Trophoblast cell (in vitro differentiated cells and primary cell): ENCODE measurements at regions not wholly inside any gene's neighbourhood (a gene's known extent, or its start where the extent isn't known, plus 50 kb on each side); places are given as distances from the start of the nearest gene placed in this dataset.
"Not testable (repeated sequence)": the region's sequence is repeated elsewhere in the genome, so short reads cannot be mapped to it uniquely, and the experiment has no call there.

Experiments used
- DNase-seq, 2 donors: peaks; one replicate each; pipeline ENCODE4 v3.0.0-alpha.2; 2016
- H2AFZ ChIP-seq: 2 replicates; pipeline ENCODE4 v1.6.1; 2013; ENCODE audit warnings: low read length, moderate library complexity, mild to moderate bottlenecking; ENCODE audit not compliant: insufficient read depth, poor library complexity
- H2AK5ac ChIP-seq: 2 replicates; pipeline ENCODE4 v1.6.1; 2013; ENCODE audit warnings: mild to moderate bottlenecking, low read length
- H2BK120ac ChIP-seq: 2 replicates; pipeline ENCODE4 v1.6.1; 2013; ENCODE audit warnings: low read length, mild to moderate bottlenecking, moderate library complexity; ENCODE audit not compliant: insufficient read depth, poor library complexity
- H2BK12ac ChIP-seq: 2 replicates; pipeline ENCODE4 v1.6.1; 2013; ENCODE audit warnings: mild to moderate bottlenecking, low read length, moderate library complexity
- H2BK5ac ChIP-seq: 2 replicates; pipeline ENCODE4 v1.6.1; 2013; ENCODE audit warnings: low read length, low read depth, moderate library complexity, mild to moderate bottlenecking; ENCODE audit not compliant: poor library complexity
- H3K14ac ChIP-seq: 2 replicates; pipeline ENCODE4 v1.6.1; 2013; ENCODE audit warnings: mild to moderate bottlenecking, low read length
- H3K18ac ChIP-seq: 2 replicates; pipeline ENCODE4 v1.6.1; 2013; ENCODE audit warnings: mild to moderate bottlenecking, low read length
- H3K23ac ChIP-seq: 2 replicates; pipeline ENCODE4 v1.6.1; 2013; ENCODE audit warnings: low read length
- H3K27ac ChIP-seq: 2 replicates; pipeline ENCODE4 v1.5.1; 2013; ENCODE audit warnings: low read depth, mild to moderate bottlenecking, inconsistent platforms, low read length, moderate library complexity
- H3K27me3 ChIP-seq: 2 replicates; pipeline ENCODE4 v1.6.1; 2013; ENCODE audit warnings: inconsistent platforms, mild to moderate bottlenecking, low read length, moderate library complexity; ENCODE audit not compliant: insufficient read depth
- H3K36me3 ChIP-seq, 2 experiments: 1 replicate in 1 of 2; 2 replicates in 1 of 2; pipeline ENCODE4 v1.6.1; 2013; ENCODE audit warnings: low read length in 2 of 2, mild to moderate bottlenecking in 2 of 2, moderate library complexity in 1 of 2; ENCODE audit not compliant: insufficient read depth in 2 of 2, control insufficient read depth in 1 of 2
- H3K4ac ChIP-seq: 2 replicates; pipeline ENCODE4 v1.6.1; 2013; ENCODE audit warnings: low read depth, mild to moderate bottlenecking, low read length, moderate library complexity
- H3K4me1 ChIP-seq, 2 experiments: 1 replicate in 1 of 2; 2 replicates in 1 of 2; pipeline ENCODE4 v1.6.1; 2013; ENCODE audit warnings: low read length in 2 of 2, mild to moderate bottlenecking in 2 of 2, moderate library complexity in 1 of 2; ENCODE audit not compliant: insufficient read depth in 2 of 2, control insufficient read depth in 1 of 2
- H3K4me2 ChIP-seq: 2 replicates; pipeline ENCODE4 v1.6.1; 2013; ENCODE audit warnings: inconsistent platforms, mild to moderate bottlenecking, low read length, moderate library complexity
- H3K4me3 ChIP-seq: 2 replicates; pipeline ENCODE4 v1.5.1; 2013; ENCODE audit warnings: mild to moderate bottlenecking, low read depth, low read length, inconsistent platforms
- H3K79me1 ChIP-seq: one replicate; pipeline ENCODE4 v1.6.1; 2013; ENCODE audit warnings: low read length
- H3K79me2 ChIP-seq: 2 replicates; pipeline ENCODE4 v1.6.1; 2013; ENCODE audit warnings: low read length, mild to moderate bottlenecking; ENCODE audit not compliant: control insufficient read depth, insufficient read depth, poor library complexity
- H3K9ac ChIP-seq: 2 replicates; pipeline ENCODE4 v1.6.1; 2013; ENCODE audit warnings: mild to moderate bottlenecking, low read length
- H3K9me3 ChIP-seq: 2 replicates; pipeline ENCODE4 v1.6.1; 2013; ENCODE audit warnings: low read depth, mild to moderate bottlenecking, control low read depth, inconsistent platforms, low read length; ENCODE audit not compliant: insufficient read depth
- H4K12ac ChIP-seq: 2 replicates; pipeline ENCODE4 v1.6.1; 2013; ENCODE audit warnings: low read depth, mild to moderate bottlenecking, low read length, moderate library complexity
- H4K8ac ChIP-seq: 2 replicates; pipeline ENCODE4 v1.6.1; 2013; ENCODE audit warnings: low read depth, mild to moderate bottlenecking, low read length, moderate library complexity
- H4K91ac ChIP-seq: one replicate; pipeline ENCODE4 v1.6.1; 2013; ENCODE audit warnings: low read depth, mild to moderate bottlenecking, low read length, moderate library complexity
- WGBS: extraction: QIAGEN DNeasy Blood & Tissue Kit; methylation state at CpG from one replicate; pipeline ENCODE4 v1.1.7; 2013; ENCODE audit warnings: missing lambda C conversion rate; ENCODE audit not compliant: insufficient read length, insufficient coverage; ENCODE audit errors: extremely low coverage; 5-methylcytosine and 5-hydroxymethylcytosine counted together

DNA sequence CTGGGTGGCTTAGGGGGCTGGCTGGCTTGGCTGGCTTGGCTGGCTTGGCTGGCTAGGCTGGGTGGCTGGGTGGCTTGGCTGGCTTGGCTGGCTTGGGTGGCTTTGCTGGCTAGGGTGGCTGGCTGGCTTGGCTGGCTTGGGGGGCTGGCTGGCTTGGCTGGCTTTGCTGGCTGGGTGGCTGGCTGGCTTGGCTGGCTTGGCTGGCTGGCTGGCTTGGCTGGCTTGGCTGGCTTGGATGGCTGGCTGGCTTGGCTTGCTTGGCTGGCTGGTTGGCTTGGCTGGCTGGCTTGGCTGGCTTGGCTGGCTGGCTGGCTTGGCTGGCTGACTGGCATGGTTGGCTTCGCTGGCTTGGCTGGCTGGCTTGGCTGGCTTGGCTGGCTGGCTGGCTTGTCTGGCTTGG is 439.4 kb downstream of the GOLGA6L6 start:
- H2BK120ac ChIP-seq, H3K4me1 ChIP-seq, H3K4me2 ChIP-seq, H3K14ac ChIP-seq, H3K4me3 ChIP-seq, H3K27me3 ChIP-seq, H2BK5ac ChIP-seq, H4K8ac ChIP-seq, H2BK12ac ChIP-seq, H4K12ac ChIP-seq, H2AK5ac ChIP-seq, H3K27ac ChIP-seq, H3K9ac ChIP-seq, H3K79me2 ChIP-seq, H3K79me1 ChIP-seq, H3K23ac ChIP-seq, H4K91ac ChIP-seq, H3K36me3 ChIP-seq, H3K18ac ChIP-seq, H2AFZ ChIP-seq, H3K4ac ChIP-seq, DNase-seq: not testable (repeated sequence)
- WGBS, result no CpG with 5 or more reads among the region's 1 CpG
- peaks cover 13% of the 10 kb centered on the region for H3K9me3 ChIP-seq

DNA sequence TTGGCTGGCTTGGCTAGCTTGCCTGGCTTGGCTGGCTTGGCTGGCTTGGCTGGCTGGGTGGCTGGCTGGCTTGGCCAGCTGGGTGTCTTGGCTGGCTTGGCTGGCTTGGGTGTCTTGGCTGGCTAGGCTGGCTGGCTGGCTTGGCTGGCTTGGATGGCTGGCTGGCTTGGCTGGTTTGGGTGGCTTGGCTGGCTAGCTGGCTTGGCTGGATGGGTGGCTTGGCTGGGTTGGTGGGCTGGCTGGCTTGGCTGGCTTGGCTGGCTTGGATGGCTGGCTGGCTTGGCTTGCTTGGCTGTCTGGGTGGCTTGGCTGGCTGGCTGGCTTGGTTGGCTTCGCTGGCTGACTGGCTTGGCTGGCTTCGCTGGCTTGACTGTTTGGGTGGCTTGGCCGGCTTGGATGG is 440.3 kb downstream of the GOLGA6L6 start:
- not testable (repeated sequence) for H3K4me1 ChIP-seq, H3K23ac ChIP-seq, H3K18ac ChIP-seq, H3K27me3 ChIP-seq, H3K14ac ChIP-seq, H2AFZ ChIP-seq, H2BK12ac ChIP-seq, H3K79me2 ChIP-seq, H3K4ac ChIP-seq, H2BK120ac ChIP-seq, H3K4me2 ChIP-seq, H2BK5ac ChIP-seq, DNase-seq, H3K36me3 ChIP-seq, H3K27ac ChIP-seq, H2AK5ac ChIP-seq, H4K12ac ChIP-seq, H3K79me1 ChIP-seq, H3K9ac ChIP-seq, H4K8ac ChIP-seq, H4K91ac ChIP-seq, H3K4me3 ChIP-seq
- H3K9me3 ChIP-seq, result peaks cover 13% of the 10 kb centered on the region
- WGBS, result no CpG with 5 or more reads among the region's 3 CpGs

- H2BK12ac ChIP-seq, H3K9me3 ChIP-seq, H3K36me3 ChIP-seq, H3K23ac ChIP-seq, H2AFZ ChIP-seq, H4K8ac ChIP-seq, H4K12ac ChIP-seq, H3K27ac ChIP-seq, H3K4me2 ChIP-seq, H4K91ac ChIP-seq, H3K79me1 ChIP-seq, H2BK120ac ChIP-seq, H3K79me2 ChIP-seq, H3K14ac ChIP-seq, H3K4me3 ChIP-seq, H3K18ac ChIP-seq, H2BK5ac ChIP-seq, H2AK5ac ChIP-seq, H3K9ac ChIP-seq, H3K27me3 ChIP-seq, H3K4ac ChIP-seq, DNase-seq, H3K4me1 ChIP-seq: not testable (repeated sequence)
- no CpG with 5 or more reads among the region's 8 CpGs for WGBS
These were observed 440.9 kb downstream of the GOLGA6L6 start for GRCh38 chr15:20100604-20101270.

- not testable (repeated sequence) for H3K27ac ChIP-seq, H3K27me3 ChIP-seq, H4K91ac ChIP-seq, DNase-seq, H3K4me3 ChIP-seq, H3K4ac ChIP-seq, H3K36me3 ChIP-seq, H2BK12ac ChIP-seq, H3K79me2 ChIP-seq, H3K9me3 ChIP-seq, H3K18ac ChIP-seq, H2BK5ac ChIP-seq, H3K4me2 ChIP-seq, H3K14ac ChIP-seq, H4K8ac ChIP-seq, H3K4me1 ChIP-seq, H4K12ac ChIP-seq, H3K79me1 ChIP-seq, H2BK120ac ChIP-seq, H3K9ac ChIP-seq, H2AK5ac ChIP-seq, H2AFZ ChIP-seq, H3K23ac ChIP-seq
- no CpG with 5 or more reads among the region's 6 CpGs for WGBS
These were observed 445.8 kb downstream of the GOLGA6L6 start for GRCh38 chr15:20095699-20096303.
